Astrocyte of the spinal cord (primary cell): ENCODE measurements at regions not wholly inside any gene's neighbourhood (a gene's known extent, or its start where the extent isn't known, plus 50 kb on each side); places are given as distances from the start of the nearest gene placed in this dataset.

Source experiments
- DNase-seq: peaks from one replicate; pipeline ENCODE4 v3.0.0; 2011; ENCODE audit warnings: low read depth, low spot score
- H3K4me3 ChIP-seq: 2 replicates; pipeline ENCODE4 v1.5.1; 2011; ENCODE audit warnings: low read depth, mild to moderate bottlenecking, low read length, moderate library complexity
- in situ Hi-C: cut with HindIII; loops from 2 replicates; pipeline ENCODE4 v1.10.0; 2017; ENCODE audit warnings: low sequenced_read_pairs
- TF ChIP-seq, protein P1 (sequence below): IDR thresholded peaks from 2 replicates; pipeline ENCODE4 v1.5.1; 2012; ENCODE audit warnings: low read depth, mild to moderate bottlenecking, low read length, inconsistent platforms

DNA sequence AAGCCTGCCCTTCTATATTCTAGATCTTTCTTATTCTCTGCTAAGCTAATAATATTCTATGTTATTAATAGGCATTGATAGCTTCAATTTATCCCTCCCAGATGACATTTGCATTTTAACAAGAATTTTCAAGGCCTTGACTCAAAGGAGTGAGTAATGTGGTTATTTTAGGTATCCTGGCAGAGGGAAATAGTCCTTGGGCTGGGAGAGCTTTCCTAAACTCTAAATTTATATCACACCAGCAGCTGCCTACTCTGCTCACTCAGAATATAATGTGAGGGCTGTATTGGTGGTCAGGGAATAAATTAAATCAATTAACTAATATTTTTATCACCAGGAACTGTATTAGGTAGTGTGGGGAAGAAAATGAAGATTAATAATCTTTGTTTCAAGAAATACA lies 74.8 kb upstream of the ADAM23 start:
- TF ChIP-seq, protein P1, sequence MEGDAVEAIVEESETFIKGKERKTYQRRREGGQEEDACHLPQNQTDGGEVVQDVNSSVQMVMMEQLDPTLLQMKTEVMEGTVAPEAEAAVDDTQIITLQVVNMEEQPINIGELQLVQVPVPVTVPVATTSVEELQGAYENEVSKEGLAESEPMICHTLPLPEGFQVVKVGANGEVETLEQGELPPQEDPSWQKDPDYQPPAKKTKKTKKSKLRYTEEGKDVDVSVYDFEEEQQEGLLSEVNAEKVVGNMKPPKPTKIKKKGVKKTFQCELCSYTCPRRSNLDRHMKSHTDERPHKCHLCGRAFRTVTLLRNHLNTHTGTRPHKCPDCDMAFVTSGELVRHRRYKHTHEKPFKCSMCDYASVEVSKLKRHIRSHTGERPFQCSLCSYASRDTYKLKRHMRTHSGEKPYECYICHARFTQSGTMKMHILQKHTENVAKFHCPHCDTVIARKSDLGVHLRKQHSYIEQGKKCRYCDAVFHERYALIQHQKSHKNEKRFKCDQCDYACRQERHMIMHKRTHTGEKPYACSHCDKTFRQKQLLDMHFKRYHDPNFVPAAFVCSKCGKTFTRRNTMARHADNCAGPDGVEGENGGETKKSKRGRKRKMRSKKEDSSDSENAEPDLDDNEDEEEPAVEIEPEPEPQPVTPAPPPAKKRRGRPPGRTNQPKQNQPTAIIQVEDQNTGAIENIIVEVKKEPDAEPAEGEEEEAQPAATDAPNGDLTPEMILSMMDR = no peak
- H3K4me3 ChIP-seq = no peak overlapping the region
- DNase-seq = no peak
- in situ Hi-C loops = no loop called here

DNA sequence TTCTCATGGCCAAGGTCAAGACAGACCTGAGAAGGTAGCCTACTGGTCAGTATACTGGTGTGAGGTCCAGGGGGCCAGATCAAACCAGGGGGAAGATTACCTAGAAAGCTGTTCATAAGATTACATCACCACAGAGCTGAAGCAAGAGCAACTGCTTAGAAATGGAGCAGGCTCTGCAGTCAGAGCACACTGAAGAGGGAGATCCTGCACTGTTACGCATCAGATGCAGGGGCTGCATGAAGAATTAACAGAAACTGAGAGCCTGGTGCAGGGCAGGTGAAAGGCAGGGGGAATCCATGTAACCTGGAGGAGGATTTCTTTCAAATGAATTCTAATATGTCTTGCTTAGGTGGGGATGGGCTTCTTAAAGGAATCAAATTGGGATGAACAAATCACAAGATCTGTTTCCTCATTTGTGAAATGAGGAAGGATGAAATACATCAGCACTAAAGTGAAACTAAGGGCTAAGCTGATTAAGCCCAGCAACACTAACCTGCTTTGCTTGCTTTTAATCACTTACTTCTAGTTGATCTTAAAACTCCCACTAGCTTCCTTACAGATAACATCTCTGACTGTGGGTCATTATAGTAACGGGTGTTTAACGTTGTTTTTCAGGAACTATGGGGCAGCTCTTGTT lies 74.3 kb upstream of the ADAM23 start:
- TF ChIP-seq, protein P1 = no peak
- H3K4me3 ChIP-seq = no peak overlapping the region
- in situ Hi-C loops = no loop called here
- DNase-seq = no peak

DNA sequence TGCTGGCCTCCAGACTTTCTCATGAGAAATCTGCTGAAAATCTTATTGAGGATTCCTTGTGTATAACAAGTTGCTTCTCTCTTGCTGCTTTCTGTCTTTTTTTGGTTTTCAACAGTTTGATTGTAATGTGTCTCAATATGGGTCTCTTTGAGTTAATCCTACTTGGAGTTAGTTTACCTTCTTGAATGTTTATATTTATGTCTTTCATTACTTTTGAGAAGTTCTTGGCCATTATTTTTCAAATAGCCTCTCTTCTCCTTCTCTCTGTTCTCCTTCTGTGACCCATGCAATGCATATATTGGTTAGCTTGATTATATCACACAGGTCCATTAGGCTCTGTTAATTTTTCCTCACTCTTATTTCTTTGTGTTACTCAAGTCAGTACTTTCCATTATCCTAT lies 67.4 kb upstream of the ADAM23 start:
- TF ChIP-seq, protein P1 = no peak
- no peak overlapping the region for H3K4me3 ChIP-seq
- in situ Hi-C loops = no loop called here
- no peak for DNase-seq

- peak; percentile 8 for DNase-seq
- no peak overlapping the region for H3K4me3 ChIP-seq
- TF ChIP-seq, protein P1 = no peak
- in situ Hi-C loops = no loop called here
Observed at GRCh38 chr2:206378835-206379234, 64.5 kb upstream of the ADAM23 start.

- TF ChIP-seq, protein P1 = no peak
- in situ Hi-C loops = no loop called here
- no peak for DNase-seq
- H3K4me3 ChIP-seq = no peak overlapping the region
Observed at GRCh38 chr2:206379266-206379665, 64.1 kb upstream of the ADAM23 start.

GRCh38 chr2:206379886-206380285 lies 63.4 kb upstream of the ADAM23 start:
- no peak overlapping the region for H3K4me3 ChIP-seq
- TF ChIP-seq, protein P1 = no peak
- no peak for DNase-seq
- in situ Hi-C loops = no loop called here

DNA sequence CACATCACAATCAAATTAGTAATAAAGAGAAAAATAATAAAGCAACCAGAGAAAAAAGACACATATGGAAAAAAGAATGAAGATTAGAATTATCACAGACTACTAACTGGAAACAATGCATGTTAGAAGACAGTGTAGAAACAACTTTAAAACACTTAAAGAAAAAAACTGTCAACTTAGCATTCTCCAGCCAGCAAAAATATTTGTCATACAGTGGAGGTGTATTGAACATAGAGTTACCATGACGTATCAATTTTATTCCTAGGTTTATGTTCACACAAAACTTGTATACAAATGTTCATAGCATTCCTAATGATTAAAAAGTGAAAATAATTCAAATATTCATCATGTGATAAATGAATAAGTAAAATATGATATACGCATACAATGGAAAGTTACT lies 61.5 kb upstream of the ADAM23 start:
- in situ Hi-C loops = no loop called here
- DNase-seq = no peak
- TF ChIP-seq, protein P1 = no peak
- no peak overlapping the region for H3K4me3 ChIP-seq
